GM23248 (cell line): ENCODE measurements at regions not wholly inside any gene's neighbourhood (a gene's known extent, or its start where the extent isn't known, plus 50 kb on each side); places are given as distances from the start of the nearest gene placed in this dataset.

Source experiments
- EZH2 ChIP-seq: fragments of 200-600 bp; sonication (generic); IDR thresholded peaks from 2 replicates; pipeline ENCODE4 v1.6.1; 2018; ENCODE audit warnings: antibody characterized with exemption, mild to moderate bottlenecking; ENCODE audit not compliant: insufficient read depth, poor library complexity, severe bottlenecking
- EZH2phosphoT487 ChIP-seq: fragments of 200-600 bp; sonication (generic); IDR thresholded peaks from 2 replicates; pipeline ENCODE4 v1.6.1; 2018; ENCODE audit warnings: antibody characterized with exemption, moderate library complexity, mild to moderate bottlenecking, low read depth; ENCODE audit not compliant: insufficient read depth

DNA sequence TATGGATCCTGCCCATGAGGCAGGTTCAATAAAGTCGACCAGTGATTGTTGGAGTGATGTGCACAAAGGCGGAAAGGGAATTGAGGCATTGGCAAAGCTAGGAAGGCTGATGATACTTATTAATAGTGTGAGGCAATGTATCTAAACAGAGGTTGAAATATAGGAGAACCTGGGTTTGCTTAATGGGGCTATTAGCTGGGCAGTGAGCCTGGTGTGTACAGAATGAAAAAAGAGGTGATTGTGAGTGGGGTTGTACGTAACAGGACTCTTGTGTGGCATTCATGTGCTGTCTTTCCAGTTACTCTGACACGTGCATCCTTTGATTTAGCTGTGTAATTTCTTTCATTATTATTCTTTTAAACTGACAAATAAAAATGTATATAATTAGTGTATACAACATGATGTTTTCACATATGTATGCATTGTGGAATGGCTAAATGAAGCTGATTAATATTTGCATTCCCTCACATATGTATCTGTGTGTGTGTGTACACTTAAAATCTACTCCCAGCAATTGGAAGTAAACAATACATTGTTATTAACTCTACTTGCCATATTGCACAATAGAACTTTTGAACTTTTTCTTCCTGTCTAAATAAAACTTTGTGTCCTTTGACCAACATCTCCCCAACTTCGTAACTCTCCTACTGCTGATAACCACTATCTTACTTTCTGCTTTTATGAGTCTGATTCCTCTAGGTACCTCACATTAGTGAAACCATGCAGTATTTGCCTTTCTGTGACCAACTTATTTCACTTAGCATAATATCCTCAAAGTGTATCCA lies 220.5 kb upstream of the SLC35B3 start:
- no peak for TF ChIP-seq EZH2
- TF ChIP-seq EZH2phosphoT487, result no peak
